HEK293 (cell line): ENCODE measurements at regions not wholly inside any gene's neighbourhood (a gene's known extent, or its start where the extent isn't known, plus 50 kb on each side); places are given as distances from the start of the nearest gene placed in this dataset.

Experiments used
- CTCF ChIA-PET: fragments of 350-600 bp; formaldehyde crosslinking; extraction: SDS; loops from one replicate; lab custom pipeline; 2021; ENCODE audit warnings: antibody characterized with exemption; lab: Yijun Ruan, JAX
- POLR2A ChIA-PET: fragments of 300-600 bp; formaldehyde crosslinking; extraction: SDS; loops from one replicate; lab custom pipeline; 2020; ENCODE audit warnings: antibody characterized with exemption, inconsistent platforms; lab: Yijun Ruan, JAX
- H3K27ac ChIP-seq: fragments of 200-500 bp; sonication (Bioruptor generic); 2 replicates; pipeline ENCODE4 v1.5.1; 2014; ENCODE audit warnings: low read depth, low read length, control low read depth, inconsistent platforms; ENCODE audit errors: extremely low read depth
- H3K36me3 ChIP-seq, 2 experiments: fragments of 200-500 bp in 1 of 2; sonication (Bioruptor generic) in 1 of 2; 1 replicate in 1 of 2; 2 replicates in 1 of 2; pipeline ENCODE4 v1.5.1; 2014 to 2017; ENCODE audit warnings: inconsistent platforms in 2 of 2, low read length in 2 of 2; ENCODE audit not compliant: control insufficient read depth in 2 of 2, insufficient read depth in 1 of 2
- H3K4me1 ChIP-seq: fragments of 200-500 bp; sonication (Bioruptor generic); 2 replicates; pipeline ENCODE4 v1.5.1; 2014; ENCODE audit warnings: mild to moderate bottlenecking, low read length, inconsistent platforms; ENCODE audit not compliant: control insufficient read depth, insufficient read depth
- H3K4me3 ChIP-seq: 2 replicates; pipeline ENCODE4 v1.5.1; 2011; ENCODE audit warnings: low read depth, mild to moderate bottlenecking, control low read depth, low read length, moderate library complexity
- H3K9me3 ChIP-seq: fragments of 200-500 bp; sonication (Bioruptor generic); 2 replicates; pipeline ENCODE4 v1.5.1; 2014; ENCODE audit warnings: low read depth, low read length, inconsistent platforms; ENCODE audit not compliant: control insufficient read depth, insufficient read depth
- GLIS1 ChIP-seq: fragments of 450-650 bp; formaldehyde crosslinking; IDR thresholded peaks from 2 replicates; pipeline ENCODE4 v1.5.1; 2016; ENCODE audit warnings: missing biosample characterization, missing genetic modification characterization
- KLF9 ChIP-seq: fragments of 450-650 bp; formaldehyde crosslinking; IDR thresholded peaks from 2 replicates; pipeline ENCODE4 v1.5.1; 2016; ENCODE audit warnings: missing biosample characterization, missing genetic modification characterization, low read depth
- MZF1 ChIP-seq: fragments of 450-650 bp; formaldehyde crosslinking; IDR thresholded peaks from 2 replicates; pipeline ENCODE4 v1.5.1; 2017; ENCODE audit warnings: missing biosample characterization, missing genetic modification characterization, borderline replicate concordance
- PRDM1 ChIP-seq: fragments of 450-650 bp; formaldehyde crosslinking; IDR thresholded peaks from 2 replicates; pipeline ENCODE4; 2016; ENCODE audit warnings: missing biosample characterization, missing genetic modification characterization
- ZBTB49 ChIP-seq: fragments of 450-650 bp; formaldehyde crosslinking; IDR thresholded peaks from 2 replicates; pipeline ENCODE4 v1.5.1; 2016; ENCODE audit warnings: missing biosample characterization, missing genetic modification characterization, low read depth
- ZFHX2 ChIP-seq: fragments of 450-650 bp; formaldehyde crosslinking; conservative IDR thresholded peaks from 2 replicates; pipeline ENCODE4 v1.5.1; 2016; ENCODE audit warnings: missing biosample characterization, missing genetic modification characterization
- ZNF112 ChIP-seq: fragments of 450-650 bp; formaldehyde crosslinking; IDR thresholded peaks from 2 replicates; pipeline ENCODE4 v1.5.0; 2017; ENCODE audit warnings: missing biosample characterization, missing genetic modification characterization
- ZNF16 ChIP-seq: fragments of 450-650 bp; formaldehyde crosslinking; IDR thresholded peaks from 2 replicates; pipeline ENCODE4 v1.5.1; 2016; ENCODE audit warnings: low read depth, missing biosample characterization, missing genetic modification characterization
- ZNF350 ChIP-seq: fragments of 450-650 bp; formaldehyde crosslinking; IDR thresholded peaks from 2 replicates; pipeline ENCODE4 v1.5.0; 2017; ENCODE audit warnings: missing biosample characterization, mild to moderate bottlenecking, missing genetic modification characterization
- ZNF404 ChIP-seq: fragments of 450-650 bp; formaldehyde crosslinking; IDR thresholded peaks from 2 replicates; pipeline ENCODE4 v1.5.1; 2017; ENCODE audit warnings: missing biosample characterization, missing genetic modification characterization
- ZNF426 ChIP-seq: fragments of 450-650 bp; formaldehyde crosslinking; IDR thresholded peaks from 2 replicates; pipeline ENCODE4 v1.5.1; 2017; ENCODE audit warnings: missing biosample characterization, missing genetic modification characterization, mild to moderate bottlenecking, inconsistent platforms, moderate library complexity
- ZNF449 ChIP-seq: fragments of 450-650 bp; formaldehyde crosslinking; IDR thresholded peaks from 2 replicates; pipeline ENCODE4 v1.5.1; 2017; ENCODE audit warnings: missing biosample characterization, mild to moderate bottlenecking, missing genetic modification characterization, moderate library complexity
- ZNF48 ChIP-seq: fragments of 450-650 bp; formaldehyde crosslinking; IDR thresholded peaks from 2 replicates; pipeline ENCODE4 v1.5.1; 2016; ENCODE audit warnings: missing biosample characterization, missing genetic modification characterization
- ZNF488 ChIP-seq: fragments of 450-650 bp; formaldehyde crosslinking; IDR thresholded peaks from 2 replicates; pipeline ENCODE4 v1.5.1; 2016; ENCODE audit warnings: missing biosample characterization, missing genetic modification characterization
- ZNF518A ChIP-seq: fragments of 450-650 bp; formaldehyde crosslinking; conservative IDR thresholded peaks from 2 replicates; pipeline ENCODE4 v1.5.1; 2016; ENCODE audit warnings: low read depth, missing biosample characterization, missing genetic modification characterization
- ZNF521 ChIP-seq: fragments of 450-650 bp; formaldehyde crosslinking; IDR thresholded peaks from 2 replicates; pipeline ENCODE4 v1.5.1; 2017; ENCODE audit warnings: missing biosample characterization, mild to moderate bottlenecking, missing genetic modification characterization
- ZNF558 ChIP-seq: fragments of 450-650 bp; formaldehyde crosslinking; IDR thresholded peaks from 2 replicates; pipeline ENCODE4 v1.5.1; 2016; ENCODE audit warnings: missing biosample characterization, missing genetic modification characterization
- ZNF580 ChIP-seq: fragments of 450-650 bp; formaldehyde crosslinking; IDR thresholded peaks from 2 replicates; pipeline ENCODE4 v1.5.1; 2016; ENCODE audit warnings: missing biosample characterization, missing genetic modification characterization
- ZSCAN18 ChIP-seq: fragments of 450-650 bp; formaldehyde crosslinking; IDR thresholded peaks from 2 replicates; pipeline ENCODE4 v1.5.1; 2016; ENCODE audit warnings: missing biosample characterization, missing genetic modification characterization
- TF ChIP-seq, protein P1 (sequence below): fragments of 450-650 bp; formaldehyde crosslinking; IDR thresholded peaks from 2 replicates; pipeline ENCODE4 v1.5.1; 2016; ENCODE audit warnings: missing biosample characterization, missing genetic modification characterization

DNA sequence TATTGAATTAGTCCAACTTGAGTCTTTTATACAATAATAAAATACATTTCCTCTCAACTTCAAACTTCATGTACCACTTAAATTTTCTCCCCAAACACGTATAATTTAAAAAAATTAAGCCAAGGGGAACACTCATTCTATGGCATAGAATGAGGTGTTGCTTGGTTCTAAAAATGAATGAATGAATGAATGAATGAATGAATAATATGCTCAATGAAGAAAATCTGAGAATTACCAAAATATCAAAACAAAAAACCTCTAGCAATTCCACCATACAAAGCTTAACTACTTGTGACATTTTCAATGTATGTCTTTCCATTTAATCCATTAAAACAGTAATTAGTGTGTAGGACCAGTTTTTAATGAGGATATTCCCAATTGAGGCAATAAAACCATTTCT is 62.7 kb upstream of the PLAC8 start:
- no peak overlapping the region for H3K27ac ChIP-seq
- H3K4me3 ChIP-seq, result no peak overlapping the region
- no peaks in the 10 kb centered on the region for H3K36me3 ChIP-seq
- no peaks in the 10 kb centered on the region for H3K4me1 ChIP-seq
- ChIA-PET POLR2A (no interaction called here), CTCF (no interaction called here)
- H3K9me3 ChIP-seq, result no peaks in the 10 kb centered on the region
- TF ChIP-seq MZF1 (no peak), ZNF449 (tag by site-specific recombination) (no peak), ZNF48 (tag by site-specific recombination) (no peak), GLIS1 (tag by site-specific recombination) (no peak), ZNF558 (tag by site-specific recombination) (no peak)

GRCh38 chr4:83174844-83175414 is 60.4 kb upstream of the PLAC8 start:
- no peak for TF ChIP-seq ZNF16
- TF ChIP-seq ZNF426, result no peak
- TF ChIP-seq ZNF488 (tag by site-specific recombination), result no peak
- TF ChIP-seq ZFHX2, result no peak
- no peak for TF ChIP-seq PRDM1 (tag by site-specific recombination)
- TF ChIP-seq ZNF350 (tag by site-specific recombination), result no peak
- no peak for TF ChIP-seq ZNF521 (tag by site-specific recombination)
- TF ChIP-seq ZSCAN18 (tag by site-specific recombination), result no peak
- no peak for TF ChIP-seq KLF9 (tag by site-specific recombination)
- no peak for TF ChIP-seq ZNF112 (tag by site-specific recombination)
- no peak for TF ChIP-seq ZNF580 (tag by site-specific recombination)
- TF ChIP-seq ZNF518A, result no peak
- TF ChIP-seq ZNF404 (tag by site-specific recombination), result no peak
- TF ChIP-seq, protein P1, sequence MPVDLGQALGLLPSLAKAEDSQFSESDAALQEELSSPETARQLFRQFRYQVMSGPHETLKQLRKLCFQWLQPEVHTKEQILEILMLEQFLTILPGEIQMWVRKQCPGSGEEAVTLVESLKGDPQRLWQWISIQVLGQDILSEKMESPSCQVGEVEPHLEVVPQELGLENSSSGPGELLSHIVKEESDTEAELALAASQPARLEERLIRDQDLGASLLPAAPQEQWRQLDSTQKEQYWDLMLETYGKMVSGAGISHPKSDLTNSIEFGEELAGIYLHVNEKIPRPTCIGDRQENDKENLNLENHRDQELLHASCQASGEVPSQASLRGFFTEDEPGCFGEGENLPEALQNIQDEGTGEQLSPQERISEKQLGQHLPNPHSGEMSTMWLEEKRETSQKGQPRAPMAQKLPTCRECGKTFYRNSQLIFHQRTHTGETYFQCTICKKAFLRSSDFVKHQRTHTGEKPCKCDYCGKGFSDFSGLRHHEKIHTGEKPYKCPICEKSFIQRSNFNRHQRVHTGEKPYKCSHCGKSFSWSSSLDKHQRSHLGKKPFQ (tag by site-specific recombination), result no peak
- no peak for TF ChIP-seq ZBTB49 (tag by site-specific recombination)
- H3K4me3 ChIP-seq, result no peak overlapping the region
- H3K27ac ChIP-seq, result no peak overlapping the region
- ChIA-PET POLR2A (no interaction called here), CTCF (no interaction called here)
- H3K36me3 ChIP-seq, result no peaks in the 10 kb centered on the region
- no peaks in the 10 kb centered on the region for H3K4me1 ChIP-seq
- no peaks in the 10 kb centered on the region for H3K9me3 ChIP-seq
